ENCODE measurements at regions not wholly inside any gene's neighbourhood (a gene's known extent, or its start where the extent isn't known, plus 50 kb on each side); places are given as distances from the start of the nearest gene placed in this dataset.

DNA sequence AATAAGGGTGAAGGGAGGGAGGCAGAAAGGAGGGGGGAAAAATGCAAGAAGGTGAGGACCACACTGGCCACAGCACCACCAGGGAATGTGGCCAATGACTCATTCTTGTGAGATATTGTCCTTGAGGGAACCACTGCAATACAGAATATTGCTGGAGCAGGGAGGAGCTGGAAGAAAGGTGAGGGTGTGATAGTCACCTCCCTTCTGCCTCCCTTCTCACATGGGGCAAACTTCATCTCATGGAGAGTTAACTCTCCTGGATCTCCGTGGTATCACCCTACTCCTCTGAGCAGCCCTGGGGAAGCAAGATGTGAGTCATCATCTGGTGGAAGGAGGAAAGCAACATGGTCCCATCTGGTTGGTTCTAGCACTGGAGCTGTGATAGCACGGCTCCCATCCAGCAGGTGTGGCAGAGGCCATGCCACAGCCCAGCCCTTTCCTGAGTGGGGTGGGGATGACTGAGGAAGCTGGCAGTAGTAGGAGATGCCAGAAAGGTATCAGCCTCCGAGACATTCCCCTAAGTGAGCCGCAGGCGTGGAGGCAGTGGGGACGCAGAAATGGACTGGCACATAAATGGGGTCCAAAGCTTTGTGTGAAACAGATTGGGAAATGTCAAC, 115.9 kb upstream of the LPP start:
- in situ Hi-C loops (cut with HindIII; ENCODE audit: low pct_unique_long_range_greater_than_20kb, low sequenced_read_pairs): no loop called here
- Histone ChIP-seq H3K9me3 (ENCODE audit: control insufficient read depth, insufficient read depth, low read depth, low read length) (no peaks in the 10 kb centered on the region), H3K36me3 (ENCODE audit: control insufficient read depth, insufficient read depth, low read length) (no peaks in the 10 kb centered on the region), H3K27ac (ENCODE audit: low read length) (no peak overlapping the region), H3K4me1 (ENCODE audit: control insufficient read depth, insufficient read depth, low read length) (peaks cover 9% of the 10 kb centered on the region), H3K4me3 (ENCODE audit: low read depth in 2 of 2, low read length in 2 of 2) (no peak overlapping the region), H3K27me3 (ENCODE audit: control insufficient read depth, insufficient read depth, low read length) (no peaks in the 10 kb centered on the region)
- ChIA-PET CTCF (no interaction called here), POLR2A (no interaction called here)
- DNase-seq (ENCODE audit: low read depth, low spot score): no peak
- no TSS peak for BruUV-seq (replicated peaks)
- ATAC-seq: no peak
- TF ChIP-seq, protein P1, sequence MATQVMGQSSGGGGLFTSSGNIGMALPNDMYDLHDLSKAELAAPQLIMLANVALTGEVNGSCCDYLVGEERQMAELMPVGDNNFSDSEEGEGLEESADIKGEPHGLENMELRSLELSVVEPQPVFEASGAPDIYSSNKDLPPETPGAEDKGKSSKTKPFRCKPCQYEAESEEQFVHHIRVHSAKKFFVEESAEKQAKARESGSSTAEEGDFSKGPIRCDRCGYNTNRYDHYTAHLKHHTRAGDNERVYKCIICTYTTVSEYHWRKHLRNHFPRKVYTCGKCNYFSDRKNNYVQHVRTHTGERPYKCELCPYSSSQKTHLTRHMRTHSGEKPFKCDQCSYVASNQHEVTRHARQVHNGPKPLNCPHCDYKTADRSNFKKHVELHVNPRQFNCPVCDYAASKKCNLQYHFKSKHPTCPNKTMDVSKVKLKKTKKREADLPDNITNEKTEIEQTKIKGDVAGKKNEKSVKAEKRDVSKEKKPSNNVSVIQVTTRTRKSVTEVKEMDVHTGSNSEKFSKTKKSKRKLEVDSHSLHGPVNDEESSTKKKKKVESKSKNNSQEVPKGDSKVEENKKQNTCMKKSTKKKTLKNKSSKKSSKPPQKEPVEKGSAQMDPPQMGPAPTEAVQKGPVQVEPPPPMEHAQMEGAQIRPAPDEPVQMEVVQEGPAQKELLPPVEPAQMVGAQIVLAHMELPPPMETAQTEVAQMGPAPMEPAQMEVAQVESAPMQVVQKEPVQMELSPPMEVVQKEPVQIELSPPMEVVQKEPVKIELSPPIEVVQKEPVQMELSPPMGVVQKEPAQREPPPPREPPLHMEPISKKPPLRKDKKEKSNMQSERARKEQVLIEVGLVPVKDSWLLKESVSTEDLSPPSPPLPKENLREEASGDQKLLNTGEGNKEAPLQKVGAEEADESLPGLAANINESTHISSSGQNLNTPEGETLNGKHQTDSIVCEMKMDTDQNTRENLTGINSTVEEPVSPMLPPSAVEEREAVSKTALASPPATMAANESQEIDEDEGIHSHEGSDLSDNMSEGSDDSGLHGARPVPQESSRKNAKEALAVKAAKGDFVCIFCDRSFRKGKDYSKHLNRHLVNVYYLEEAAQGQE (IDR thresholded peaks at IDR 0.05; ENCODE audit: insufficient read depth in 1 of 2, low read depth in 2 of 2, low read length in 1 of 2): no peak
- no peak for TF ChIP-seq TCF7L2 (IDR thresholded peaks at IDR 0.05; ENCODE audit: low read depth, low read length)
- TF ChIP-seq SIN3A (IDR thresholded peaks at IDR 0.05; ENCODE audit: borderline replicate concordance, insufficient read depth, low read depth, low read length): no peak
- TF ChIP-seq POLR2AphosphoS5 (IDR thresholded peaks at IDR 0.05; ENCODE audit: low read depth, low read length): no peak
- TF ChIP-seq, protein P2, sequence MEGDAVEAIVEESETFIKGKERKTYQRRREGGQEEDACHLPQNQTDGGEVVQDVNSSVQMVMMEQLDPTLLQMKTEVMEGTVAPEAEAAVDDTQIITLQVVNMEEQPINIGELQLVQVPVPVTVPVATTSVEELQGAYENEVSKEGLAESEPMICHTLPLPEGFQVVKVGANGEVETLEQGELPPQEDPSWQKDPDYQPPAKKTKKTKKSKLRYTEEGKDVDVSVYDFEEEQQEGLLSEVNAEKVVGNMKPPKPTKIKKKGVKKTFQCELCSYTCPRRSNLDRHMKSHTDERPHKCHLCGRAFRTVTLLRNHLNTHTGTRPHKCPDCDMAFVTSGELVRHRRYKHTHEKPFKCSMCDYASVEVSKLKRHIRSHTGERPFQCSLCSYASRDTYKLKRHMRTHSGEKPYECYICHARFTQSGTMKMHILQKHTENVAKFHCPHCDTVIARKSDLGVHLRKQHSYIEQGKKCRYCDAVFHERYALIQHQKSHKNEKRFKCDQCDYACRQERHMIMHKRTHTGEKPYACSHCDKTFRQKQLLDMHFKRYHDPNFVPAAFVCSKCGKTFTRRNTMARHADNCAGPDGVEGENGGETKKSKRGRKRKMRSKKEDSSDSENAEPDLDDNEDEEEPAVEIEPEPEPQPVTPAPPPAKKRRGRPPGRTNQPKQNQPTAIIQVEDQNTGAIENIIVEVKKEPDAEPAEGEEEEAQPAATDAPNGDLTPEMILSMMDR (IDR thresholded peaks at IDR 0.05): no peak
- intact Hi-C loops (cut with micrococcal nuclease; ENCODE audit: unreplicated experiment): loop anchor here (5.0 to 10.0 kb wide), 2 partner anchors 293 to 914 kb away; partner anchors contain the start of gene BCL6

DNA sequence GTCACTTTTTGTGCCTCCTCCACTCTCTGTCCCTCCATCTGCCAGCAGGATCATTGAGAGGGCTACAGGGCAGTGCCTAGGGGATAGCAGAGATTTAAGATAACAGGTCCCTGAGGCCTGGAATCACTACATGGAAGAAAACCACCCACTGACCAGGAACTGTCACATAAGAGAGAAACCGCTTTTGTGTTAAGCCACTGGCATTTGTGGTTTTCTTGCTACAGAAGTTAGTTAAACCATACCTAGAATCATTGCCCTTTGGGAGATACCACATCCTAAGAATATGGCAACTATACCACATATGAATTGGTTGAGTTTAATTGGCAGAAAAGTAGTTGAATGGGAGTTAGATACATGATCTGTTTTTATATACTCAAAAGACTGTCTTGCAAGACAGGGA, 112.8 kb upstream of the LPP start:
- intact Hi-C loops (cut with micrococcal nuclease; ENCODE audit: unreplicated experiment): no loop called here
- H3K4me1 ChIP-seq (ENCODE audit: control insufficient read depth, insufficient read depth, low read length): peaks cover 9% of the 10 kb centered on the region
- no peak overlapping the region for H3K27ac ChIP-seq (ENCODE audit: low read length)
- TF ChIP-seq TCF7L2 (IDR thresholded peaks at IDR 0.05; ENCODE audit: low read depth, low read length): no peak
- TF ChIP-seq, protein P2 (IDR thresholded peaks at IDR 0.05): no peak
- no peak for TF ChIP-seq SIN3A (IDR thresholded peaks at IDR 0.05; ENCODE audit: borderline replicate concordance, insufficient read depth, low read depth, low read length)
- TF ChIP-seq, protein P1 (IDR thresholded peaks at IDR 0.05; ENCODE audit: insufficient read depth in 1 of 2, low read depth in 2 of 2, low read length in 1 of 2): no peak
- TF ChIP-seq POLR2AphosphoS5 (IDR thresholded peaks at IDR 0.05; ENCODE audit: low read depth, low read length): no peak
- no TSS peak for BruUV-seq (replicated peaks)
- CTCF ChIA-PET: no interaction called here
- ATAC-seq (no peak), DNase-seq (ENCODE audit: low read depth, low spot score) (no peak)
- no peaks in the 10 kb centered on the region for H3K27me3 ChIP-seq (ENCODE audit: control insufficient read depth, insufficient read depth, low read length)
- no peak overlapping the region for H3K4me3 ChIP-seq (ENCODE audit: low read depth in 2 of 2, low read length in 2 of 2)
- H3K9me3 ChIP-seq (ENCODE audit: control insufficient read depth, insufficient read depth, low read depth, low read length): no peaks in the 10 kb centered on the region
- in situ Hi-C loops (cut with HindIII; ENCODE audit: low pct_unique_long_range_greater_than_20kb, low sequenced_read_pairs): no loop called here
- no peaks in the 10 kb centered on the region for H3K36me3 ChIP-seq (ENCODE audit: control insufficient read depth, insufficient read depth, low read length)
- POLR2A ChIA-PET: no interaction called here

Measured in Panc1 (cell line).